ENCODE measurements at regions not wholly inside any gene's neighbourhood (a gene's known extent, or its start where the extent isn't known, plus 50 kb on each side); places are given as distances from the start of the nearest gene placed in this dataset.

DNA sequence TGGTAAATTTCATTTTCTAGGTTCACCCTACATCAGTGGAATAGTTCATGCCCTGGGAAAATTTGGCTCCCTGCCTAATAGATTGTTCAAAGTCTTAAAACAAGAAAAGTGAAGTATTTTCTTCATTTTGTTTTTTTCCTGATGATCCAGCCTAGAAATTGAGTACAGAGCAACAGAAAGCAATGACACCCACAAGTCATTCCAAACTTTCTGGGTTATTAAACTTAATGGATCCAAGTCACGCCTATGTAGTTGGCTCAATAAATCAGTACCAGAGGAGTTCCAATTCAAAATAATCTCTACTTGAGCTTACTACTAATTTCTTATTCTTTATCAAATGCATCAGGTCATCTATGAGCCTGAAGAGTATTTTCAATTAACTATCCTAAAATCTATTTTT is 937.6 kb upstream of the SLIT2 start:
- TF ChIP-seq SIN3A (IDR thresholded peaks at IDR 0.05; ENCODE audit: borderline replicate concordance, insufficient read depth, low read length): no peak
- TF ChIP-seq, protein P1, sequence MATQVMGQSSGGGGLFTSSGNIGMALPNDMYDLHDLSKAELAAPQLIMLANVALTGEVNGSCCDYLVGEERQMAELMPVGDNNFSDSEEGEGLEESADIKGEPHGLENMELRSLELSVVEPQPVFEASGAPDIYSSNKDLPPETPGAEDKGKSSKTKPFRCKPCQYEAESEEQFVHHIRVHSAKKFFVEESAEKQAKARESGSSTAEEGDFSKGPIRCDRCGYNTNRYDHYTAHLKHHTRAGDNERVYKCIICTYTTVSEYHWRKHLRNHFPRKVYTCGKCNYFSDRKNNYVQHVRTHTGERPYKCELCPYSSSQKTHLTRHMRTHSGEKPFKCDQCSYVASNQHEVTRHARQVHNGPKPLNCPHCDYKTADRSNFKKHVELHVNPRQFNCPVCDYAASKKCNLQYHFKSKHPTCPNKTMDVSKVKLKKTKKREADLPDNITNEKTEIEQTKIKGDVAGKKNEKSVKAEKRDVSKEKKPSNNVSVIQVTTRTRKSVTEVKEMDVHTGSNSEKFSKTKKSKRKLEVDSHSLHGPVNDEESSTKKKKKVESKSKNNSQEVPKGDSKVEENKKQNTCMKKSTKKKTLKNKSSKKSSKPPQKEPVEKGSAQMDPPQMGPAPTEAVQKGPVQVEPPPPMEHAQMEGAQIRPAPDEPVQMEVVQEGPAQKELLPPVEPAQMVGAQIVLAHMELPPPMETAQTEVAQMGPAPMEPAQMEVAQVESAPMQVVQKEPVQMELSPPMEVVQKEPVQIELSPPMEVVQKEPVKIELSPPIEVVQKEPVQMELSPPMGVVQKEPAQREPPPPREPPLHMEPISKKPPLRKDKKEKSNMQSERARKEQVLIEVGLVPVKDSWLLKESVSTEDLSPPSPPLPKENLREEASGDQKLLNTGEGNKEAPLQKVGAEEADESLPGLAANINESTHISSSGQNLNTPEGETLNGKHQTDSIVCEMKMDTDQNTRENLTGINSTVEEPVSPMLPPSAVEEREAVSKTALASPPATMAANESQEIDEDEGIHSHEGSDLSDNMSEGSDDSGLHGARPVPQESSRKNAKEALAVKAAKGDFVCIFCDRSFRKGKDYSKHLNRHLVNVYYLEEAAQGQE (IDR thresholded peaks at IDR 0.05; ENCODE audit: insufficient read depth in 1 of 2, low read depth in 2 of 2, low read length in 2 of 2): no peak
- no peak for TF ChIP-seq POLR2AphosphoS5 (IDR thresholded peaks at IDR 0.05; ENCODE audit: low read depth, low read length)
- no peak for TF ChIP-seq TAF1 (IDR thresholded peaks at IDR 0.05; ENCODE audit: borderline replicate concordance, insufficient read depth, low read length)

Measured in PFSK-1 (cell line).